Upper lobe of left lung (tissue), 4 donors: ENCODE measurements at regions not wholly inside any gene's neighbourhood (a gene's known extent, or its start where the extent isn't known, plus 50 kb on each side); places are given as distances from the start of the nearest gene placed in this dataset.

Source experiments
- EP300 ChIP-seq, 4 donors: sonication (generic); formaldehyde crosslinking; IDR thresholded peaks; one replicate each; pipeline ENCODE4 v1.5.1; 2017; ENCODE audit warnings: antibody characterized with exemption in 4 of 4, control low read depth in 2 of 4
- POLR2A ChIP-seq, 4 donors: fragments of 450-650 bp; IDR thresholded peaks; one replicate each; pipeline ENCODE4 v1.5.1; 2016 to 2017; ENCODE audit warnings: antibody characterized with exemption in 4 of 4, mild to moderate bottlenecking in 2 of 4
- POLR2AphosphoS5 ChIP-seq, 2 donors: sonication (generic); formaldehyde crosslinking; IDR thresholded peaks; one replicate each; pipeline ENCODE4 v1.5.1; 2017; ENCODE audit warnings: antibody characterized with exemption in 2 of 2
- TF ChIP-seq, protein P1 (sequence below), 6 experiments: fragments of 450-650 bp in 4 of 6; fragments of 200-600 bp in 2 of 6; sonication (generic) in 2 of 6; IDR thresholded peaks; one replicate each; pipeline ENCODE4 v1.5.1; 2016 to 2019; ENCODE audit warnings: antibody characterized with exemption in 6 of 6

DNA sequence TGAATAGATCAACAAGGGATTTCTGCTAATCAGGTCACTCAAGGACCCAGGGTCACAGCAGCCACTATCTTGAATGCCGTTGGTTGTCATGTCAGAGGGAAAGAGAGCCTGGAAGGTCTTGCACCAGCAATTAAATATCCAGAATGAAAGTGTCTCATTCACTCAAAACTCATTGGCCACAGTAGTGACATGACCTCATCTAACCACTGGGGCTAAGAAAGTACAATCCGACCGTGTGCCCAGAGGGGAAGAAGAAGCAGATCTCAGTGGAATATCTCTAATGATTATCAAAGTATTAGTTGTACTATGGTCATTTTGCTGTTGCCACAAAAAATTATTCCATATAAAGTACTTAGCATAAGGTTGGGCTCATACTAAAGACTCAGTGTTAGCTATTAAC, 210.0 kb downstream of the QDPR start:
- TF ChIP-seq, protein P1, sequence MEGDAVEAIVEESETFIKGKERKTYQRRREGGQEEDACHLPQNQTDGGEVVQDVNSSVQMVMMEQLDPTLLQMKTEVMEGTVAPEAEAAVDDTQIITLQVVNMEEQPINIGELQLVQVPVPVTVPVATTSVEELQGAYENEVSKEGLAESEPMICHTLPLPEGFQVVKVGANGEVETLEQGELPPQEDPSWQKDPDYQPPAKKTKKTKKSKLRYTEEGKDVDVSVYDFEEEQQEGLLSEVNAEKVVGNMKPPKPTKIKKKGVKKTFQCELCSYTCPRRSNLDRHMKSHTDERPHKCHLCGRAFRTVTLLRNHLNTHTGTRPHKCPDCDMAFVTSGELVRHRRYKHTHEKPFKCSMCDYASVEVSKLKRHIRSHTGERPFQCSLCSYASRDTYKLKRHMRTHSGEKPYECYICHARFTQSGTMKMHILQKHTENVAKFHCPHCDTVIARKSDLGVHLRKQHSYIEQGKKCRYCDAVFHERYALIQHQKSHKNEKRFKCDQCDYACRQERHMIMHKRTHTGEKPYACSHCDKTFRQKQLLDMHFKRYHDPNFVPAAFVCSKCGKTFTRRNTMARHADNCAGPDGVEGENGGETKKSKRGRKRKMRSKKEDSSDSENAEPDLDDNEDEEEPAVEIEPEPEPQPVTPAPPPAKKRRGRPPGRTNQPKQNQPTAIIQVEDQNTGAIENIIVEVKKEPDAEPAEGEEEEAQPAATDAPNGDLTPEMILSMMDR (IDR thresholded peaks at IDR 0.05) = no peak
- TF ChIP-seq POLR2A (IDR thresholded peaks at IDR 0.05) (no peak), POLR2AphosphoS5 (IDR thresholded peaks at IDR 0.05) (no peak), EP300 (IDR thresholded peaks at IDR 0.05) (no peak)
